ENCODE measurements at regions not wholly inside any gene's neighbourhood (a gene's known extent, or its start where the extent isn't known, plus 50 kb on each side); places are given as distances from the start of the nearest gene placed in this dataset.

DNA sequence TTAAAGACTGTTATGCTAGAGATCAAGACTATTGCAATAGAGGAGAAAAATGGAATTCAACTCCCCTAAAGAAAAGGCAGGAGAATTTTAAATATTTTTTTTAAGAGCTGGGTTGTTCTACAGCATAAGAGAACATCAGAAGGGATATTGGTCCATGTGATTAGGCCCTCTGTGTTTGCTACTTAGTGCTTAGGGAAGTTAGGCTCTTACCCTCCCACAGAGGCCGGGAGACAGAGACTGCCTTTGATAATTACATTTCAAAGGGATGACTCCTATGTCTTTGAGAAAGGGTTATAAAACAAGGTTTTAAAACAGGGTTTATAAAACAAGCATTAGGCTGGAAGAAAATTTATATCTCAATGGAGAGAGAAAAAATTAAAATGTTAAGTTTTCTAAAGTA, 1248.1 kb upstream of the PCDH20 start:
- H3K36me3 ChIP-seq (ENCODE audit: control insufficient read depth, insufficient read depth, low read length) = no peaks in the 10 kb centered on the region
- no CpG with 5 or more reads among the region's 1 CpG for WGBS (ENCODE audit: insufficient coverage, insufficient read length)
- DNase-seq (ENCODE audit: low read depth, low spot score) = no peak
- H3K27ac ChIP-seq (ENCODE audit: low read length) = no peak overlapping the region
- H3K27me3 ChIP-seq (ENCODE audit: control insufficient read depth, insufficient read depth, low read length) = no peaks in the 10 kb centered on the region
- no peaks in the 10 kb centered on the region for H3K9me3 ChIP-seq (ENCODE audit: control insufficient read depth, insufficient read depth, low read length)
- H3K4me3 ChIP-seq (ENCODE audit: low read length) = no peak overlapping the region
- no peaks in the 10 kb centered on the region; the same call in 1 of the 2 replicates for H3K4me1 ChIP-seq (ENCODE audit: control insufficient read depth, insufficient read depth, low read length)

- Histone ChIP-seq H3K27me3 (ENCODE audit: control insufficient read depth, insufficient read depth, low read length) (no peaks in the 10 kb centered on the region), H3K4me3 (ENCODE audit: low read length) (no peak overlapping the region), H3K27ac (ENCODE audit: low read length) (no peak overlapping the region), H3K4me1 (ENCODE audit: control insufficient read depth, insufficient read depth, low read length) (no peaks in the 10 kb centered on the region), H3K36me3 (ENCODE audit: control insufficient read depth, insufficient read depth, low read length) (no peaks in the 10 kb centered on the region), H3K9me3 (ENCODE audit: control insufficient read depth, insufficient read depth, low read length) (no peaks in the 10 kb centered on the region)
- no CpG with 5 or more reads among the region's 3 CpGs for WGBS (ENCODE audit: insufficient coverage, insufficient read length)
- no peak for DNase-seq (ENCODE audit: low read depth, low spot score)
Measured at GRCh38 chr13:62659365-62659764, 1243.7 kb upstream of the PCDH20 start.

GRCh38 chr13:62653371-62653770, 1237.7 kb upstream of the PCDH20 start:
- no peak for DNase-seq (ENCODE audit: low read depth, low spot score)
- Histone ChIP-seq H3K4me1 (ENCODE audit: control insufficient read depth, insufficient read depth, low read length) (no peaks in the 10 kb centered on the region), H3K36me3 (ENCODE audit: control insufficient read depth, insufficient read depth, low read length) (no peaks in the 10 kb centered on the region), H3K27ac (ENCODE audit: low read length) (no peak overlapping the region), H3K4me3 (ENCODE audit: low read length) (no peak overlapping the region), H3K27me3 (ENCODE audit: control insufficient read depth, insufficient read depth, low read length) (no peaks in the 10 kb centered on the region), H3K9me3 (ENCODE audit: control insufficient read depth, insufficient read depth, low read length) (no peaks in the 10 kb centered on the region)

DNA sequence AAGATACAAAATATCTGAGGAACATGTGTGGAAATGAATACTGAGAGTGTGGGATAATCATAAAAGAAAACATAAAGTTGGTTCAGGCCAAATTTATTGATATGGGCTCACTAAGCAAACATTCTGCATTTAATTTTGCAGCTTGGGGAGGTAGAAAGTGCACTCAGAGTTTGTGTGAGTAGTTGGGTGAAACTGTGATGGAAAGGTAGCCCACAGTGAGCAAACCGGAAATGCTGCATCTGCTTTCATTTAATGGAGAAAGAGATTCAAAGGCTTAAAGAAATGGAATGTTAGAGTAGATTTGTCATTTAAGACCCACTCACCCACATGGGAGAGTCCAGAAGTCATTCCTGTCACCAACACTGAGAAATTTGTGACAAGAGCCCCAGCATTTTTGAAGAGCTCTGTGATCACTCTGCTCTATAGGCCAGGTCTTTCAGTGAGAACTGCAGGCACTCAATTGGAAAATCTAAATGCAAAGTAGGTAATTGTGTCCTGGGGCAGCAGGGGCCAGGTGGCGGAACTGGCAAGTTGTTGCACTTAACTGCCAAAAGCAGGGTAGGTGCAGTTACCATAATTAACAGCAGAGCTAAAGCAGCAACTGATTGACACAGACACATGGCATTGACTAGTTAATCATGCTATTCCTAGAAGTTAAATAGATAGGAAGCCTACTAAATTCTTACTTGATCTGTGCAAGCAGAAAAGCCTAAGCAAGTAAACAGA, 1228.3 kb upstream of the PCDH20 start:
- no peaks in the 10 kb centered on the region for H3K4me1 ChIP-seq (ENCODE audit: control insufficient read depth, insufficient read depth, low read length)
- no CpG with 5 or more reads among the region's 2 CpGs for WGBS (ENCODE audit: insufficient coverage, insufficient read length)
- no peak overlapping the region for H3K4me3 ChIP-seq (ENCODE audit: low read length)
- no peak overlapping the region for H3K27ac ChIP-seq (ENCODE audit: low read length)
- no peaks in the 10 kb centered on the region for H3K9me3 ChIP-seq (ENCODE audit: control insufficient read depth, insufficient read depth, low read length)
- DNase-seq (ENCODE audit: low read depth, low spot score) = no peak
- H3K36me3 ChIP-seq (ENCODE audit: control insufficient read depth, insufficient read depth, low read length) = no peaks in the 10 kb centered on the region
- H3K27me3 ChIP-seq (ENCODE audit: control insufficient read depth, insufficient read depth, low read length) = no peaks in the 10 kb centered on the region

DNA sequence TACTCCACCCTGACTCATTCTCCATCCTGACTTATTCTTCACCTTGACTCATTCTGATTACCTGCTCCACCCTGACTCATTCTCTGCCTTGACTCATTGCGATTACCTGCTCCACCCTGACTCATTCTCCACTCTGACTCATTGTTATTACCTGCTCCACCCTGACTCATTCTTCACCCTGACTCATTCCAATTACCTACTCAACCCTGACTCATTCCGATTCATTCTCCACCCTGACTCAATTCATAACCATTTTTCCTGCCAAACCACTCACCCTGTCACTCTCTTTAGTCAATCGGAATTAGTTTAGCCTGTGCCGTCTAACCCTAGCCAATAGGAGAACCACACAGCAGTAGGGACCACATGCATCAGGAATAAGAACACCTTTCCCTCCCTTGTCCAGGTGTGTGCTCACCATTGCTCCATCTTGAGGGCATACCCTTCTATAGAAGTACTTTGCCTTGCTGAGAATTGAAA, 1227.4 kb upstream of the PCDH20 start:
- no peak overlapping the region for H3K27ac ChIP-seq (ENCODE audit: low read length)
- H3K27me3 ChIP-seq (ENCODE audit: control insufficient read depth, insufficient read depth, low read length) = no peaks in the 10 kb centered on the region
- WGBS (ENCODE audit: insufficient coverage, insufficient read length) = no CpG with 5 or more reads among the region's 4 CpGs
- no peaks in the 10 kb centered on the region for H3K9me3 ChIP-seq (ENCODE audit: control insufficient read depth, insufficient read depth, low read length)
- H3K4me3 ChIP-seq (ENCODE audit: low read length) = no peak overlapping the region
- H3K36me3 ChIP-seq (ENCODE audit: control insufficient read depth, insufficient read depth, low read length) = no peaks in the 10 kb centered on the region
- no peaks in the 10 kb centered on the region for H3K4me1 ChIP-seq (ENCODE audit: control insufficient read depth, insufficient read depth, low read length)
- DNase-seq (ENCODE audit: low read depth, low spot score) = no peak

DNA sequence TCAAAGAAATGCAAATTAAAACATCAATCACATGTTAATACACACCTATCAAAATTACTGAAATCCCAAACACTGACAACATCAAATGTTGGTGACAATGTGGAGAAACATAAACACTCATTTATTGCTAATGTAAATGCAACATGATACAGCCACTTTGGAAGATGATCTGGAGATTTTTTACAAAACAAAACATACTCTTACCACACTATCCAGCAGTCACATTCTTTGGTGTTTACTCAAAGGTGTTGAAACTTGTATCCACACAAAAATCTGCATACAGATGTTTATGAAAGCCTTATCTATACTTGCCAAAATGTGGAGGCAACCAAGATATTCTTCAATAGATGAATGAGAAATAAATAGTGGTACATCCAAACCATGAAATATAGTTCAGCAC, 1219.5 kb upstream of the PCDH20 start:
- H3K27me3 ChIP-seq (ENCODE audit: control insufficient read depth, insufficient read depth, low read length) = no peaks in the 10 kb centered on the region
- no peak overlapping the region for H3K4me3 ChIP-seq (ENCODE audit: low read length)
- H3K4me1 ChIP-seq (ENCODE audit: control insufficient read depth, insufficient read depth, low read length) = no peaks in the 10 kb centered on the region
- H3K9me3 ChIP-seq (ENCODE audit: control insufficient read depth, insufficient read depth, low read length) = no peaks in the 10 kb centered on the region
- no peak for DNase-seq (ENCODE audit: low read depth, low spot score)
- no peak overlapping the region for H3K27ac ChIP-seq (ENCODE audit: low read length)
- no peaks in the 10 kb centered on the region for H3K36me3 ChIP-seq (ENCODE audit: control insufficient read depth, insufficient read depth, low read length)

- Histone ChIP-seq H3K36me3 (ENCODE audit: control insufficient read depth, insufficient read depth, low read length) (no peaks in the 10 kb centered on the region), H3K4me1 (ENCODE audit: control insufficient read depth, insufficient read depth, low read length) (no peaks in the 10 kb centered on the region), H3K9me3 (ENCODE audit: control insufficient read depth, insufficient read depth, low read length) (no peaks in the 10 kb centered on the region), H3K4me3 (ENCODE audit: low read length) (no peak overlapping the region), H3K27me3 (ENCODE audit: control insufficient read depth, insufficient read depth, low read length) (no peaks in the 10 kb centered on the region), H3K27ac (ENCODE audit: low read length) (no peak overlapping the region)
- WGBS (ENCODE audit: insufficient coverage, insufficient read length) = no CpG with 5 or more reads among the region's 1 CpG
- DNase-seq (ENCODE audit: low read depth, low spot score) = no peak
Measured at GRCh38 chr13:62633448-62633847, 1217.8 kb upstream of the PCDH20 start.

- no CpG with 5 or more reads among the region's 2 CpGs for WGBS (ENCODE audit: insufficient coverage, insufficient read length)
- no peaks in the 10 kb centered on the region for H3K27me3 ChIP-seq (ENCODE audit: control insufficient read depth, insufficient read depth, low read length)
- DNase-seq (ENCODE audit: low read depth, low spot score) = no peak
- H3K9me3 ChIP-seq (ENCODE audit: control insufficient read depth, insufficient read depth, low read length) = no peaks in the 10 kb centered on the region
- H3K27ac ChIP-seq (ENCODE audit: low read length) = no peak overlapping the region
- no peaks in the 10 kb centered on the region for H3K36me3 ChIP-seq (ENCODE audit: control insufficient read depth, insufficient read depth, low read length)
- no peaks in the 10 kb centered on the region for H3K4me1 ChIP-seq (ENCODE audit: control insufficient read depth, insufficient read depth, low read length)
- no peak overlapping the region for H3K4me3 ChIP-seq (ENCODE audit: low read length)
Measured at GRCh38 chr13:62631619-62632018, 1216.0 kb upstream of the PCDH20 start.

DNA sequence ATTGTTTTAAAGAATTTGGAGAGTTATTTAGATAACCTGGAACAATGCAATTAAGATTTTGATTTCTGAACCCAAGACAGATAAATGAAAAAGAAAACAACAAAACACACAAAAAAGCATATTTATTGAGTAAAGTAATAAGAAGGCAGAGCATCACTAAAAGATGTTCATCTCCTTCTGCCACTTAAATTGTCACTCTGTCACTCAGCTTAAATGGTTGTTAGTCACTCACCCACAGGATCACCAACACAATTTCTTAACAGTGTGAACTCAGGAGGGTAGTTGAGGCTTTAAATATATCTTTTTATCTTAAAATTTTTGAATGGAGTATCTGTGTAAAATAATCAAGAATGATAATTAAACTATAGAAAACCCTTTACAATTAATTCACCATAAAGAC, 1215.5 kb upstream of the PCDH20 start:
- Histone ChIP-seq H3K27ac (ENCODE audit: low read length) (no peak overlapping the region), H3K36me3 (ENCODE audit: control insufficient read depth, insufficient read depth, low read length) (no peaks in the 10 kb centered on the region), H3K4me3 (ENCODE audit: low read length) (no peak overlapping the region), H3K9me3 (ENCODE audit: control insufficient read depth, insufficient read depth, low read length) (no peaks in the 10 kb centered on the region), H3K27me3 (ENCODE audit: control insufficient read depth, insufficient read depth, low read length) (no peaks in the 10 kb centered on the region), H3K4me1 (ENCODE audit: control insufficient read depth, insufficient read depth, low read length) (no peaks in the 10 kb centered on the region)
- DNase-seq (ENCODE audit: low read depth, low spot score) = no peak

- DNase-seq (ENCODE audit: low read depth, low spot score) = no peak
- no peak overlapping the region for H3K27ac ChIP-seq (ENCODE audit: low read length)
- no peaks in the 10 kb centered on the region for H3K9me3 ChIP-seq (ENCODE audit: control insufficient read depth, insufficient read depth, low read length)
- no peaks in the 10 kb centered on the region for H3K27me3 ChIP-seq (ENCODE audit: control insufficient read depth, insufficient read depth, low read length)
- no CpG with 5 or more reads among the region's 3 CpGs for WGBS (ENCODE audit: insufficient coverage, insufficient read length)
- H3K36me3 ChIP-seq (ENCODE audit: control insufficient read depth, insufficient read depth, low read length) = no peaks in the 10 kb centered on the region
- no peak overlapping the region for H3K4me3 ChIP-seq (ENCODE audit: low read length)
- H3K4me1 ChIP-seq (ENCODE audit: control insufficient read depth, insufficient read depth, low read length) = no peaks in the 10 kb centered on the region
Measured at GRCh38 chr13:62629618-62630017, 1214.0 kb upstream of the PCDH20 start.

DNA sequence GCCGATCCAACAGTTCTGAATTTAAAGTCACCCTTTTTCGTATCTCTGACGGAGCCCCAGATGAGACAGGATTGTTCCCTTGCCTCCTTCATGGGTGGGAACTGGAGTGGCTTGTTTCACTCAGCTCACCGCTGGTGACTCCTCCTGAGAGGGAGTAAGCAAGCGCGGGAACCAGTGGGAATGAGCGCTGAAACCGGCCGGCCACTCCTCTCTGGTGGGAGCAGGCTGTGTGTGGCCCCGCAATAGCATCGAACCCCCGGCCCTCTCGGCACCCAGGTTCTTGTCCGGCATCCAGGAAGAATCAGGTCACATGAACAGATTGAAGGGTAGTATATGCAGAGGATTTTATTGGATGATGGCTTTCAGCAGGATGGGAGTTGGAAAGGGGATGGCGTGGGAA, 1211.6 kb upstream of the PCDH20 start:
- H3K4me1 ChIP-seq (ENCODE audit: control insufficient read depth, insufficient read depth, low read length) = no peaks in the 10 kb centered on the region
- no peak overlapping the region for H3K4me3 ChIP-seq (ENCODE audit: low read length)
- no peaks in the 10 kb centered on the region for H3K9me3 ChIP-seq (ENCODE audit: control insufficient read depth, insufficient read depth, low read length)
- no peaks in the 10 kb centered on the region for H3K27me3 ChIP-seq (ENCODE audit: control insufficient read depth, insufficient read depth, low read length)
- no CpG with 5 or more reads among the region's 15 CpGs for WGBS (ENCODE audit: insufficient coverage, insufficient read length)
- DNase-seq (ENCODE audit: low read depth, low spot score) = no peak
- no peak overlapping the region for H3K27ac ChIP-seq (ENCODE audit: low read length)
- H3K36me3 ChIP-seq (ENCODE audit: control insufficient read depth, insufficient read depth, low read length) = no peaks in the 10 kb centered on the region

Data from iPS DF 6.9 (cell line).